K562 (cell line): ENCODE measurements at regions not wholly inside any gene's neighbourhood (a gene's known extent, or its start where the extent isn't known, plus 50 kb on each side); places are given as distances from the start of the nearest gene placed in this dataset.

Experiments
- EZH2 ChIP-seq: IDR thresholded peaks from 2 replicates; pipeline ENCODE4 v1.6.1; 2012; ENCODE audit warnings: low read depth, mild to moderate bottlenecking, inconsistent platforms, low read length, borderline replicate concordance
- FOXP1 ChIP-seq: sonication (generic); formaldehyde crosslinking; IDR thresholded peaks from 2 replicates; pipeline ENCODE4 v1.8.0; 2022; ENCODE audit warnings: mild to moderate bottlenecking, missing genetic modification reagents
- MYC ChIP-seq, 2 experiments: fragments of 250-450 bp in 1 of 2; sonication (Bioruptor Pico) in 1 of 2; IDR thresholded peaks; 2 replicates each; pipeline versions ENCODE4 v1.5.1 to v1.6.1; 2012 to 2021; ENCODE audit warnings: low read depth in 2 of 2, borderline replicate concordance in 1 of 2, improper control_type of control experiment in 1 of 2, low read length in 1 of 2, mild to moderate bottlenecking in 1 of 2, moderate library complexity in 1 of 2
- POLR2A ChIP-seq: fragments of 450-650 bp; conservative IDR thresholded peaks from 2 replicates; pipeline ENCODE4 v1.6.1; 2016
- SMAD1 ChIP-seq: fragments of 150-350 bp; IDR thresholded peaks from 2 replicates; pipeline ENCODE4 v1.6.1; 2014; ENCODE audit warnings: low read length, low read depth; ENCODE audit not compliant: partially characterized antibody
- ZNF232 ChIP-seq: sonication (generic); formaldehyde crosslinking; IDR thresholded peaks from 2 replicates; pipeline ENCODE4 v1.8.0; 2022; ENCODE audit warnings: mild to moderate bottlenecking, missing genetic modification reagents

GRCh38 chr4:186855111-186855510 lies 131.5 kb upstream of the FAT1 start:
- no peak for TF ChIP-seq SMAD1
- TF ChIP-seq MYC (IDR thresholded peaks at IDR 0.05; ENCODE audit: low read depth, low read length) = no peak
- TF ChIP-seq MYC (CRISPR knock-in tag; IDR thresholded peaks at IDR 0.05; ENCODE audit: borderline replicate concordance, low read depth) = no peak
- no peak for TF ChIP-seq ZNF232
- TF ChIP-seq FOXP1 (CRISPR knock-in tag) = no peak
- TF ChIP-seq EZH2 = no peak
- no peak for TF ChIP-seq POLR2A
